H1 (cell line): ENCODE measurements at regions not wholly inside any gene's neighbourhood (a gene's known extent, or its start where the extent isn't known, plus 50 kb on each side); places are given as distances from the start of the nearest gene placed in this dataset.

Experiments
- CTCF ChIA-PET: fragments of 300-600 bp; sonication (Branson Sonifier 250); formaldehyde crosslinking; loops from one replicate; lab custom pipeline; 2021; ENCODE audit not compliant: partially characterized antibody; lab: Charles Lee
- POLR2A ChIA-PET: fragments of 300-600 bp; sonication (Branson Sonifier 250); formaldehyde crosslinking; loops from one replicate; lab custom pipeline; 2021; ENCODE audit warnings: inconsistent platforms; ENCODE audit not compliant: partially characterized antibody; lab: Charles Lee
- DNase-seq, 2 experiments: peaks; one replicate each; pipeline versions ENCODE4 v3.0.0 to v3.0.0-alpha.2; 2010 to 2022; ENCODE audit warnings: low spot score in 2 of 2, low read depth in 1 of 2, mixed read lengths in 1 of 2
- FAIRE-seq: peaks from 2 replicates; lab custom pipeline; 2011; peaks lifted over from hg19 to GRCh38; lab: Jason Lieb, UNC
- H2AFZ ChIP-seq: 2 replicates; pipeline ENCODE4 v1.8.1; 2012; ENCODE audit warnings: low read length, inconsistent platforms
- H2AK5ac ChIP-seq: 2 replicates; pipeline ENCODE4 v1.6.1; 2013; ENCODE audit warnings: low read depth, low read length
- H2BK120ac ChIP-seq: replicated peaks from 2 replicates; pipeline ENCODE3; 2013; ENCODE audit warnings: low read depth, low read length, inconsistent platforms
- H2BK12ac ChIP-seq: 2 replicates; pipeline ENCODE4 v1.6.1; 2013; ENCODE audit warnings: low read depth, low read length
- H2BK15ac ChIP-seq: 2 replicates; pipeline ENCODE4 v1.6.1; 2013; ENCODE audit warnings: low read length
- H2BK20ac ChIP-seq: 2 replicates; pipeline ENCODE4 v1.6.1; 2013; ENCODE audit warnings: low read length
- H2BK5ac ChIP-seq: 2 replicates; pipeline ENCODE4 v1.6.1; 2013; ENCODE audit warnings: low read depth, low read length
- H3K14ac ChIP-seq: 2 replicates; pipeline ENCODE4 v1.6.1; 2013; ENCODE audit warnings: inconsistent platforms; ENCODE audit not compliant: insufficient read length
- H3K18ac ChIP-seq: 2 replicates; pipeline ENCODE4 v1.6.1; 2013; ENCODE audit warnings: low read length; ENCODE audit errors: extremely low read depth
- H3K23ac ChIP-seq: 2 replicates; pipeline ENCODE4 v1.6.1; 2013; ENCODE audit warnings: inconsistent platforms; ENCODE audit not compliant: insufficient read length
- H3K23me2 ChIP-seq: 2 replicates; pipeline ENCODE4 v1.6.1; 2013; ENCODE audit warnings: low read depth, low read length
- H3K27ac ChIP-seq: 2 replicates; pipeline ENCODE4 v1.6.1; 2011; ENCODE audit warnings: low read depth, low read length, inconsistent platforms
- H3K27me3 ChIP-seq, 4 experiments: replicated peaks in 1 of 4; 1 replicate in 1 of 4; 2 replicates in 3 of 4; pipeline versions ENCODE4 v1.6.1 to v1.8.1; 2011 to 2013; ENCODE audit warnings: low read length in 3 of 4, mild to moderate bottlenecking in 3 of 4, inconsistent platforms in 2 of 4, mixed read lengths in 2 of 4, moderate library complexity in 1 of 4; ENCODE audit not compliant: control insufficient read depth in 3 of 4, insufficient read depth in 3 of 4; ENCODE audit errors: extremely low read depth in 1 of 4
- H3K36me3 ChIP-seq, 4 experiments: 2 replicates each; pipeline versions ENCODE4 v1.6.1 to v1.8.1; 2011 to 2013; ENCODE audit warnings: mild to moderate bottlenecking in 4 of 4, low read length in 3 of 4, moderate library complexity in 2 of 4, control low read depth in 1 of 4, inconsistent platforms in 1 of 4; ENCODE audit not compliant: insufficient read depth in 4 of 4, control insufficient read depth in 2 of 4
- H3K4ac ChIP-seq: replicated peaks from 2 replicates; pipeline ENCODE3; 2013; ENCODE audit warnings: low read length, low read depth, mixed read lengths, inconsistent platforms; ENCODE audit not compliant: insufficient read length
- H3K4me1 ChIP-seq, 4 experiments: replicated peaks in 1 of 4; 1 replicate in 1 of 4; 2 replicates in 3 of 4; pipeline versions ENCODE4 v1.6.1 to v1.8.1; 2011 to 2013; ENCODE audit warnings: low read length in 3 of 4, inconsistent platforms in 2 of 4, mixed read lengths in 1 of 4; ENCODE audit not compliant: insufficient read depth in 4 of 4, control insufficient read depth in 3 of 4
- H3K4me2 ChIP-seq, 2 experiments: 2 replicates each; pipeline versions ENCODE4 v1.6.1 to v1.8.1; 2011 to 2013; ENCODE audit warnings: low read depth in 2 of 2, low read length in 2 of 2, control low read depth in 1 of 2, inconsistent platforms in 1 of 2, mild to moderate bottlenecking in 1 of 2; ENCODE audit not compliant: insufficient read depth in 1 of 2
- H3K4me3 ChIP-seq, 4 experiments: fragments of 200-600, 300-600 bp in 1 of 4; sonication (generic), shearing (Covaris generic), sonication (Bioruptor Twin) in 1 of 4; 2 replicates each; pipeline versions ENCODE4 v1.5.1 to v1.8.1; 2011 to 2016; ENCODE audit warnings: low read length in 4 of 4, low read depth in 3 of 4, control low read depth in 2 of 4, inconsistent platforms in 2 of 4, mild to moderate bottlenecking in 2 of 4, mixed read lengths in 1 of 4, moderate library complexity in 1 of 4; ENCODE audit not compliant: insufficient read depth in 2 of 4; ENCODE audit errors: extremely low read depth in 1 of 4
- H3K56ac ChIP-seq: replicated peaks from 2 replicates; pipeline ENCODE3; 2013; ENCODE audit warnings: low read depth, mild to moderate bottlenecking, mixed read lengths, low read length, inconsistent platforms; ENCODE audit not compliant: insufficient read length
- H3K79me1 ChIP-seq: 2 replicates; pipeline ENCODE4 v1.6.1; 2013; ENCODE audit warnings: low read depth, low read length, control low read depth
- H3K79me2 ChIP-seq, 2 experiments: 2 replicates each; pipeline versions ENCODE4 v1.6.1 to v1.8.1; 2012 to 2013; ENCODE audit warnings: low read length in 2 of 2, mild to moderate bottlenecking in 2 of 2, inconsistent platforms in 1 of 2; ENCODE audit not compliant: insufficient read depth in 2 of 2, control insufficient read depth in 1 of 2
- H3K9ac ChIP-seq, 4 experiments: replicated peaks in 1 of 4; 1 replicate in 1 of 4; 2 replicates in 3 of 4; pipeline versions ENCODE4 v1.6.1 to v1.8.1; 2011 to 2013; ENCODE audit warnings: low read depth in 3 of 4, low read length in 3 of 4, control low read depth in 2 of 4, mild to moderate bottlenecking in 2 of 4, moderate library complexity in 2 of 4, inconsistent platforms in 1 of 4; ENCODE audit errors: extremely low read depth in 1 of 4
- H3K9me3 ChIP-seq, 2 experiments: 2 replicates each; pipeline versions ENCODE4 v1.6.1 to v1.8.1; 2012 to 2013; ENCODE audit warnings: mild to moderate bottlenecking in 2 of 2, moderate library complexity in 2 of 2, control low read depth in 1 of 2, inconsistent platforms in 1 of 2, low read depth in 1 of 2, low read length in 1 of 2, mixed read lengths in 1 of 2; ENCODE audit not compliant: insufficient read depth in 2 of 2
- H4K20me1 ChIP-seq, 2 experiments: replicated peaks in 1 of 2; 2 replicates each; pipeline versions ENCODE3 to v1.8.1; 2011 to 2013; ENCODE audit warnings: inconsistent platforms in 2 of 2, low read length in 2 of 2, mild to moderate bottlenecking in 1 of 2; ENCODE audit not compliant: insufficient read depth in 2 of 2, control insufficient read depth in 1 of 2
- H4K5ac ChIP-seq: 2 replicates; pipeline ENCODE4 v1.6.1; 2013; ENCODE audit warnings: low read length, low read depth, mixed read lengths, inconsistent platforms; ENCODE audit not compliant: insufficient read length
- H4K8ac ChIP-seq: 2 replicates; pipeline ENCODE4 v1.8.0; 2013; ENCODE audit warnings: mild to moderate bottlenecking, moderate library complexity, low read length, inconsistent platforms; ENCODE audit not compliant: insufficient read depth; ENCODE audit errors: extremely low read depth
- H4K91ac ChIP-seq: replicated peaks from 2 replicates; pipeline ENCODE3; 2013; ENCODE audit warnings: low read length, mixed read lengths, inconsistent platforms; ENCODE audit not compliant: insufficient read length
- CHD2 ChIP-seq: IDR thresholded peaks from 2 replicates; pipeline ENCODE4 v1.6.1; 2012; ENCODE audit warnings: low read length, improper control_type of control experiment
- CTBP2 ChIP-seq: IDR thresholded peaks from 2 replicates; pipeline ENCODE4 v1.7.0; 2011; ENCODE audit warnings: borderline replicate concordance, mild to moderate bottlenecking, moderate library complexity, mixed read lengths, low read length; ENCODE audit not compliant: insufficient read depth, insufficient read length
- GTF2F1 ChIP-seq: IDR thresholded peaks from 2 replicates; pipeline ENCODE4 v1.6.1; 2012; ENCODE audit warnings: low read depth, low read length, improper control_type of control experiment, borderline replicate concordance
- HDAC2 ChIP-seq, 2 experiments: fragments of 300-600 bp in 1 of 2; sonication (generic) in 1 of 2; IDR thresholded peaks; 2 replicates each; pipeline ENCODE4 v1.6.1; 2011 to 2012; ENCODE audit warnings: low read depth in 2 of 2, low read length in 2 of 2, mild to moderate bottlenecking in 2 of 2, moderate library complexity in 2 of 2, borderline replicate concordance in 1 of 2, inconsistent platforms in 1 of 2
- JUN ChIP-seq: IDR thresholded peaks from 2 replicates; pipeline ENCODE4 v1.6.1; 2011; ENCODE audit warnings: low read depth, mild to moderate bottlenecking, improper control_type of control experiment, low read length
- JUND ChIP-seq: IDR thresholded peaks from 2 replicates; pipeline ENCODE4 v1.6.1; 2011; ENCODE audit warnings: mild to moderate bottlenecking, improper control_type of control experiment, low read length
- KDM4A ChIP-seq: IDR thresholded peaks from one replicate; pipeline ENCODE4 v1.7.1; 2012; ENCODE audit warnings: low read depth, mild to moderate bottlenecking, moderate library complexity, low read length, inconsistent platforms; ENCODE audit not compliant: severe bottlenecking
- NANOG ChIP-seq: IDR thresholded peaks from 2 replicates; pipeline ENCODE4 v1.6.1; 2011; ENCODE audit warnings: low read length, low read depth, mild to moderate bottlenecking, inconsistent platforms; ENCODE audit not compliant: insufficient read depth, poor library complexity, severe bottlenecking
- RAD21 ChIP-seq, 2 experiments: IDR thresholded peaks in 1 of 2; conservative IDR thresholded peaks in 1 of 2; 2 replicates each; pipeline ENCODE4 v1.6.1; 2011; ENCODE audit warnings: low read depth in 2 of 2, low read length in 2 of 2, improper control_type of control experiment in 1 of 2, inconsistent platforms in 1 of 2, mild to moderate bottlenecking in 1 of 2, moderate library complexity in 1 of 2
- SIX5 ChIP-seq: IDR thresholded peaks from 2 replicates; pipeline ENCODE4 v1.6.1; 2011; ENCODE audit warnings: mild to moderate bottlenecking, low read depth, low read length
- SP2 ChIP-seq: IDR thresholded peaks from 2 replicates; pipeline ENCODE4 v1.6.1; 2012; ENCODE audit warnings: mild to moderate bottlenecking, low read length, inconsistent platforms
- TAF1 ChIP-seq: IDR thresholded peaks from 2 replicates; pipeline ENCODE4 v1.6.1; 2011; ENCODE audit warnings: mild to moderate bottlenecking, low read depth, low read length
- TEAD4 ChIP-seq: IDR thresholded peaks from 2 replicates; pipeline ENCODE4 v1.6.1; 2012; ENCODE audit warnings: low read depth, low read length, inconsistent platforms, mixed read lengths
- WGBS, 2 experiments: shearing (Covaris generic) in 1 of 2; methylation state at CpG; one replicate each; pipeline versions ENCODE4 v1.1.6 to v1.1.7; 2013 to 2015; ENCODE audit warnings: low lambda C conversion rate in 2 of 2, mixed read lengths in 2 of 2, inconsistent platforms in 1 of 2, low coverage in 1 of 2, missing lambda C conversion rate in 1 of 2; ENCODE audit not compliant: insufficient replicate concordance in 2 of 2, insufficient coverage in 1 of 2, insufficient read length in 1 of 2; ENCODE audit errors: extremely low coverage in 1 of 2, missing lambda C conversion rate in 1 of 2; 5-methylcytosine and 5-hydroxymethylcytosine counted together
- TF ChIP-seq, protein P1 (sequence below): IDR thresholded peaks from 2 replicates; pipeline ENCODE4 v1.6.1; 2011; ENCODE audit warnings: low read depth, mild to moderate bottlenecking, low read length; ENCODE audit not compliant: insufficient read depth

GRCh38 chr15:35686347-35686746 is 140.4 kb upstream of the DPH6 start:
- Histone ChIP-seq H2BK15ac (no peak overlapping the region), H4K20me1 (no peaks in the 10 kb centered on the region), H2AK5ac (no peak overlapping the region), H3K4me1 (no peaks in the 10 kb centered on the region), H3K14ac (no peak overlapping the region), H3K27ac (no peak overlapping the region), H2BK12ac (no peak overlapping the region), H2BK120ac (no peak overlapping the region), H3K79me1 (no peaks in the 10 kb centered on the region), H3K4me2 (no peak overlapping the region), H3K27me3 (no peaks in the 10 kb centered on the region), H3K23ac (no peak overlapping the region), H3K4me3 (no peak overlapping the region), H3K36me3 (no peaks in the 10 kb centered on the region), H4K5ac (no peak overlapping the region), H3K9ac (no peak overlapping the region), H4K91ac (no peak overlapping the region), H3K56ac (no peak overlapping the region), H3K18ac (no peak overlapping the region), H2BK20ac (no peak overlapping the region), H3K4ac (no peak overlapping the region), H3K9me3 (no peaks in the 10 kb centered on the region), H4K8ac (no peak overlapping the region), H2BK5ac (no peak overlapping the region), H2AFZ (no peak overlapping the region), H3K79me2 (no peaks in the 10 kb centered on the region), H3K23me2 (no peaks in the 10 kb centered on the region)
- no peak for DNase-seq
- ChIA-PET CTCF (no interaction called here), POLR2A (no interaction called here)
- no peak for FAIRE-seq
- 96% methylated on average over 1 of the region's 1 CpG; no CpG with 5 or more reads in 1 of the 2 experiments for WGBS, 2 experiments
- no peak for TF ChIP-seq RAD21 (IDR thresholded peaks at IDR 0.05 in 1 of 2, conservative IDR thresholded peaks at IDR 0.05 in 1 of 2; ENCODE audit: low read depth in 2 of 2, low read length in 2 of 2)
- no peak for TF ChIP-seq CHD2
- no peak for TF ChIP-seq KDM4A
- no peak for TF ChIP-seq JUND
- no peak for TF ChIP-seq GTF2F1
- TF ChIP-seq JUN, result no peak
- TF ChIP-seq, protein P1, sequence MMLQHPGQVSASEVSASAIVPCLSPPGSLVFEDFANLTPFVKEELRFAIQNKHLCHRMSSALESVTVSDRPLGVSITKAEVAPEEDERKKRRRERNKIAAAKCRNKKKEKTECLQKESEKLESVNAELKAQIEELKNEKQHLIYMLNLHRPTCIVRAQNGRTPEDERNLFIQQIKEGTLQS, result no peak
- TF ChIP-seq CTBP2, result no peak
- no peak for TF ChIP-seq NANOG
- TF ChIP-seq SP2, result no peak
- TF ChIP-seq TEAD4, result no peak
- no peak for TF ChIP-seq HDAC2 (IDR thresholded peaks at IDR 0.05; ENCODE audit: borderline replicate concordance in 1 of 2, low read depth in 2 of 2, low read length in 2 of 2)
- TF ChIP-seq SIX5, result no peak
- no peak for TF ChIP-seq TAF1
